ENCODE measurements at regions not wholly inside any gene's neighbourhood (a gene's known extent, or its start where the extent isn't known, plus 50 kb on each side); places are given as distances from the start of the nearest gene placed in this dataset.

DNA sequence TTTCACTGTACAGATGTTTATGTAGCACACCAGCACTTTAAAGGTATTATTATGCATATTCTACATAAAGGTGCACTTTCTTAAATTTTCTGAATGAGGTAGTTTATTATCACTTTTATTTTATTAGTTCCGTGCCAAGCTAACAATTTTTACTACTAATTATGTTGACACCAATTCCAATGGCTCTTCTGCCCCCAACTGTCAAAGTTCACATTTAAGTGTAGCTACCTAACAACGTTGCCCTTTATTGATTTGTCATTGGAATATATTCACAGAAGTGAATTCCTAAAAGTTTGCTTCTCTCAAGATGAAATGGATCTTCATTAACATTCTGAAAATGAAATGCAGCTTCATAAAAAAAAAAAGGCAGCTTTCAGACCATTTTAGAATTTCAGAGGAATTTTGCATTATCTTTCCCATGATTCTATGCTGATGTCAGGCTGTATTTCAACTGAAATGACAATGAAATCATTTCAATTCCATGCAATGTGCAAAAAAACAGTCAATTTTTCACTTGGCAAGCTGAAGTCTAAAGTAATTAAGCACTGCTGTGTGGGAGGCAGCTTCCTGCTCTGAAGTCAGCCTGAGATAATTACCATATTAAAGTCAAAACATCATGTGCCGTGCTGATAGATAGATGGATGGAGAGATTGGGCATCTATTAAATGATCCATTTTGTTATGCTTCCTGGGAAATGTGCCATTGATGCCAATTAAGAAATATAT is 229.2 kb downstream of the TTLL7 start:
- DNase-seq = no peak

- no peak for DNase-seq
Observed at GRCh38 chr1:83769072-83769471, 229.9 kb downstream of the TTLL7 start.

DNA sequence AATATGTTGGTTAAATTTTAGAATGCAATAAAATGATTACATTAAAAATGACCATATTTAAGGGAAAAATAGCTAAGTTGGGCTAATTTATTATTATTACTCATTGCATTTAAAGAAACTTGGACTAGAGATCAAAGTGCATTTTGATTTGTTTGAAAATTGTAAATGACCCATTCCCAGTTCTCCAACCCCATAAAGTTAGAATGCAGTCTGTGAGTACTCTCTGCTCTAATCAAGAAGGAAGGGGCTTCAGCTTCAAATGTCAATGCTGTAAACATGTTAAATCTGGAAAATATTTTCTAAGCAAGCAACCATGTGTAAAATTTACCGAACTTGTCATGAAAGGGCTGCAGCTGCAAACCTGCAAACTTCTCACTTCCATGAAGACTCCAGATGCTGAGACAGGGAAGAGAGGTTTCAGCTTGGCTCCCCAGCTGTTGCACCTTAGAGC is 232.7 kb downstream of the TTLL7 start:
- DNase-seq = no peak

DNA sequence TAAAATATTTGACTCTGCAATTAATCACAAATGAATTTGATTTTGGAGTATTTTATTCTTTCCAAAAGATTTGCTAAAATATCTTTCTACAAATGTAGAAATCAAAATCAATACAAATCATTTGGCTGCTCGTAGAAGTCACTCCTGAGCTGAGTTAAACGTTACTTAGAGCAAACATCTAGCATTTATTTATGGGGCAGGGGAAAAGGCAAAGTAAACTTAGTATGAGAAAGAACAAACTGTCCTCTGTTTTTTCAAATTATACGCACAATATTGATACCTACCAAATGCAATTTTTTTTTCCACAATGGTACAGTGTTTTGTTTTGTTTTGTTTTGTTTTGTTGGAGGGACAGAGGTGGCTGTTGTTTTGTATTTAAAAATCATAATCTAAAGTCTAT is 233.8 kb downstream of the TTLL7 start:
- DNase-seq = no peak

DNA sequence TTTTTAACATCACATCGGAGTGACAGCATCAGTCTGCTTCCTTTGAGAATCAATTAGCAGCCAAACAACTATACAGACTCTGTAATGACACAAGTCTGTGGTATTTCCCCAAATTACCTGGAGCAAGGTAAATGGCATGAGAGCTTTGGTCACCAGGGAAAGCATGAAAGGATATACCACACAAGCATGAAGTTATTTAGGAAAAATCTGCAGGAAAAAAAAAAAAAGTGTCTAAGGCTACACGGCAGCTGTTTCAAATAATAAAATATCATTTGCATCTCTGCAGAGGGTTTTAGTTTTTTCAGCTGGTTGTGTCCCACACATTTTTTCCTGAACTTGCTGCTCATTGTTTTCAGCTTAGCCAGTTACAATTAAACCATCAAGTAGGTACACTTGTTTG is 234.7 kb downstream of the TTLL7 start:
- DNase-seq = no peak

DNA sequence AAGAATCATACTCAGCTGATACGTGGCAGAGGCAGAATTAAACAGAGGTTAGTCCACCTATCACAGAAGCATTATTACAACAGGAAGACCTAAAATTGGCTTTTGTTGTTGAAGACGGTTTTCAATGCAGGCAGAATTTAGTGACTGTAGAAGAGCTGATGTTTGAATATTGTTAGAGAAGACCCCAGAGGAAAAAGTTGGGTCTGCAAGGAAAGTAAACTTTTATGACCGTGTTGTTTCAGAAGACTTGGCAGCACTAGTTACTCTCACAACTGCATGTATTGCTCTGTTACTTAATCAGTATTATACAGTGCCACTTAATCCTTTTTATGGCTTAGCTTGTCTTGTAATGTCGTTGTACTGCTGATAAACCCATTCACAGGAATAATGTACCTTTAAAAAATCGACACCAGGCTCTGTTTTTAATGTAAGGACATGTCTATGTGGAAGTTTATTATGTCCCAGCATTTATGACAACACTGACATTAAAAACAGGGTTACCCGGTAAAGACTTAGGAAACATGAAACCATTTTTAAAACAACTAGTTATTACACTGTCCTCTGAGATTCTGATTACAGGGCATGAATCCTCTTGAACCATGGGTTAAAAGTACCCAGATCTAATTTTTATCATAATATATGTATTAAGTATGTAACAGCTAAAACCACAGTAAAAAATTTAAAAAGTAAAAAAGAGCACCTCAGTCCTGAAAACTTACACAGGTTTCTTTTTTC is 235.4 kb downstream of the TTLL7 start:
- DNase-seq = no peak

DNA sequence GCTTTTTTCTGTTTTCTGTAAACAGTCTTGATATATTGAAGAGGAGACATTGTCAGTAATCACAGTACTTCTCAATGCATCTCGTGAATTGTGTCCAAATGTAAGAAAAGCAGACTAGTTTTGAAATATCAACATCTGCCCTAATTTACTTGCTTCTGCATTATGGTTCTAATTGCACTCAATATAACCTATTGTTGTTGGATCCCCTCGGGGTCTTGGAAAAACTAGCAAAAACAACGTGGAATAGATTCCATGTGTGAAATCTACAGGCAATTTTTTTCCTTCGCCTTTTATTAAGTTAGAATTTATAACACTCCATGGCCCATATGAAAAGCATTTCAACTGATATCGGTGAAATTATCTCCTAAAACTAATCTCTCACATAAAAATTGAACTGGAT is 236.5 kb downstream of the TTLL7 start:
- no peak for DNase-seq

DNA sequence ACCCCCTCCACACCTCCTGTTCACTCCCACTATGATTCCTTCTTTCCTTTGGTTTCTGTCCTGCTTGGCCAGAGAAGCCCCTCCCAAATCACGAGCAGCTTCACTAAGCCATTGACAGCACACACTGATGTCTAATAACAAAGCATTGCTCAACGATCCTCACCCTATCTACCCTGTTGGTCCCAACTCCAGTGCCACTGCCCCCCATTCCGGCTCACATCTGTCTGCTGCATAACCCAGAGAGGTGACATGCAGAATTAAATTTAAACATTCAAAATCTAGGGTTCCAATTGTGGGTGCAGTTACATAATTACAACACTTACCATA is 236.9 kb downstream of the TTLL7 start:
- no peak for DNase-seq

- no peak for DNase-seq
Observed at GRCh38 chr1:83761167-83762038, 237.5 kb downstream of the TTLL7 start.

GRCh38 chr1:83760226-83761021 is 238.5 kb downstream of the TTLL7 start:
- DNase-seq = no peak

DNA sequence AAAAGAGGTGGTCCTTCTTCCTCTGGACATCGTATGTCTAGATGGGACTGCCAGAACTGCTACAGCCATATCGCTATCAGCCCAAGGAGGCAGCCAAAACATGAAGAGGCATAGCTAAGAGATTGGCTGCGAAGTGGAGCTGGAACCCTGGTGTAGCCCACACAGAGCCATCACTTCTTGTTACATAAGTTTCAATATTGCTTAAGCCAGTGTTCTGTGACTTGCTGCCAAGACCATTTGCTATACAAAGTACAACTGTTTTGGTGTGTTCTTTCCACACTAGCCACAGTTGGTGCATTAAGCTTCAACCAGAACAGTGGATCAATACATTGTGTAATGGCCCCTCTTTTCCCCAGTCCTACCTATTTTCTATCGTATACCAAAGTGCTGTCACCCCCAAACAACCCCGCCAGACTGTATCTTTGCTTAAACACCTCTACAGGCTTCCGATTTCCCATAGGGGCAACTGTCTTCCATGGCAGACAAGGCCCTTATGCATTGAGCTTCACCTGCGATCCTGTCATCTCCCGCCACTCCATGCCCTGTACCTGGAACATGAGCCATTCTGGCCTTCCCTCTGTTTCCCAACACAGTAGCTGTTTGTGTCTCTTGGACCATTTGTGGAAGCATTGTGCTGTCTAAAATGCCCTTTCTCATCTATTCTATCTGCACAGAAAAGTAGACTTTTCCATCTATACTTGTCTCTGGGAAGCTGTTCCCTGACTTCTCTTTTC is 241.8 kb downstream of the TTLL7 start:
- DNase-seq = no peak

DNA sequence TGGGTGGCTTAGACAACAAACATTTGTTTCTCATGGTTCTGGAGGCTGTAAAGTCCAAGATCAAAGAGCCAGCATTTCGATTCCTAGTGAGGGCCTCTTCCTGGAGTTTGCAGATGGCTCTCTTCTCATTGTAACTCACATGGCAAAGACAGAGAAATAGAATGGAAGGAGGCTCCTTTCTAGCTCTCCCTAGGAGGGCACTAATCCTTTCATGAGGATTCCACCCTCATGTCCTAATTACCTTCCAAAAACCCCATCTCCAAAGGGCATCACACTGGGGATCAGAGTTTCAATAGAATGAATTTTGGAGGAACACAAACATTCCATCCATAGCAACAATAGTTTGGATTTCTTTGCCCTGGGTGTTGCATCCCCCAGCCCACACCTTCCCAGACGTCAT is 247.3 kb downstream of the TTLL7 start:
- no peak for DNase-seq

- no peak for DNase-seq
Observed at GRCh38 chr1:83750201-83750600, 248.7 kb downstream of the TTLL7 start.

GRCh38 chr1:83747853-83748482 is 251.0 kb downstream of the TTLL7 start:
- DNase-seq = no peak

DNA sequence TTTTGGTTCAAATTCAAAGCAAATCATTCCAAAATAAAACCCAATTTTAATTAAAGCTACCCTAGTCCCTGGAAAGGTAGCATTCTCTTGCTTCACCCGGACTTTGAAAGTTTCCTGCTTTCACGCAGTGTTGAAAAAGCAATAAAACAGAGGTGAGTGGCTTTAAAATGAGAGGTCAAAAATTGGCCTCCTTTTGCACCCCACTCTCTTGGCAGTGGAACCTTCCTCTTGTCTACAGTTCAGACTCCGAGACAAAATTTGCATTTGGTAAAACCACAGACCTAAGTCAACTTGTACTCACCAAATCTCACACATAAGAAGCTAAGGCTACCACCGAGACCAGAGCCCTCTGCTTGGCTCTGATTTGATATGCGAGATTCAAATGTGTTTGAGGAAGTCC is 252.7 kb downstream of the TTLL7 start:
- no peak for DNase-seq

GRCh38 chr1:83742446-83742845 is 256.5 kb downstream of the TTLL7 start:
- no peak for DNase-seq

DNA sequence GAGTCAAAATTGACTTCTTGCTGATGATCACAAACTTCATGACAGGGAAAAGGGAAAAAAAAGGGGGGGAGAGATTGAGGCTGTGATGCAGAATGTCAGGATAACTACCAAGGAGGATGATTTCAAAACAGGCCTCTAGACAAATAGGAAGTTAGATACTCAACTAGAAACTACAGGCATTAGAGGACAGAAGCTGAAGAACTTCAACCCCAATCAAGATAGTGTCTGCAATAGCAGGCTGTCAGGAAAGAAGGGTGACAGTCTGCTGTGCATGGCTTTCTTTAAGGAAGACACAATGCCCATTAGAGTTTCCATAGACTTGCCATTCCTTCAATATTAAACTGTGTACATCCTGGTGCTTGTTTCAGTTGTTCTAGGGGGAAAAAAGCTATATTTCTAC is 257.2 kb downstream of the TTLL7 start:
- DNase-seq = no peak

GRCh38 chr1:83741348-83741747 is 257.6 kb downstream of the TTLL7 start:
- no peak for DNase-seq

GRCh38 chr1:83735526-83735925 is 263.4 kb downstream of the TTLL7 start:
- no peak for DNase-seq

- DNase-seq = no peak
Observed at GRCh38 chr1:83734420-83734819, 264.5 kb downstream of the TTLL7 start.

DNA sequence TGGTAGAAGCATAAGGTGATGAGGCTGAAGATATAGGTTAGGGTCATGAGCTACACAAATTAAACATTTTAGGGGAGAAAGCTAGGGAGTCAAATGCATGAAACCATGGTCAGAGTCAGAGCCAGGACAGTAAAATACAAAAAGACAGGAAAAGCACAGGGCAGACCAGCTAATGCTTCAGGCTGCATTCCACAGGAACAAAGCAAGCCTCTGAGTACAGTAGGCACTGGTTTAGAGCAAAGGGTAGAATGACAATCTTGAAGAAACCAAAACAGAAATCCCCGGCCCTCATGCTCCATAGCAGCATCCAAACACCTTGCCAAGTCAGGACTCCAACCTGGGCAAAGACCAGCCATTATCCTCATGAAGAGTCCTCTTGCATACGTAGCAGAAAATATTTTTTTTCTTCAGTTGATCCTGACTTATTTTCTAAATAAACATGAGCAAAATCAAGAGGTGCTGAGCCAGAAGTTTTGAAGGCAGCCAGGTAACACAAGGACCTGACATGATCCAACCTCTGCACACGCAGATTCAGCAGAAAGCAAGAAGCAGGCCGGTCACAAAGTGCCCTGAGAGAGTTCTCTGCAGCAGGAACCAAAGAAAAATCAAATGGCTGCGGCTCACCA is 273.1 kb downstream of the TTLL7 start:
- DNase-seq = no peak

Data from stimulated activated CD8-positive, alpha-beta memory T cell treated with anti-CD3 and anti-CD28 coated beads, Interleukin-4, amount 100 ng/mL, for 48 hours (primary cell).